HepG2 (cell line): ENCODE measurements at regions not wholly inside any gene's neighbourhood (a gene's known extent, or its start where the extent isn't known, plus 50 kb on each side); places are given as distances from the start of the nearest gene placed in this dataset.
A peak's percentile ranks its signal among the peaks of the same experiment; 100 is the strongest.

Source experiments
- ATAC-seq: fragments of 200-7000 bp; cut with Tn5 transposase; 3 replicates; pipeline ENCODE4 v1.9.1; 2020; ENCODE audit warnings: mild to moderate bottlenecking, moderate library complexity
- BruUV-seq: library from RNA; stranded (reverse); fragments of 400-500 nt; replicated peaks from 2 replicates; lab custom pipeline; 2021; lab: Mats Ljungman, UMichigan
- CTCF ChIA-PET: fragments of 300-600 bp; formaldehyde crosslinking; extraction: SDS; loops from one replicate; lab custom pipeline; 2021; ENCODE audit warnings: low total read pairs, inconsistent platforms, low intra/inter-chr PET ratio; lab: Yijun Ruan, JAX
- POLR2A ChIA-PET: fragments of 350-600 bp; sonication (Branson Sonifier 250); formaldehyde crosslinking; loops from one replicate; lab custom pipeline; 2020; ENCODE audit warnings: antibody characterized with exemption, inconsistent platforms; lab: Yijun Ruan, JAX
- DNase-seq: peaks from one replicate; pipeline ENCODE4 v3.0.0-alpha.2; 2015; ENCODE audit warnings: low spot score
- FAIRE-seq: peaks from 3 replicates; lab custom pipeline; 2011; peaks lifted over from hg19 to GRCh38; lab: Jason Lieb, UNC
- H2AFZ ChIP-seq: one replicate; pipeline ENCODE4 v1.6.1; 2011; ENCODE audit warnings: low read length, inconsistent platforms
- H3K27ac ChIP-seq: fragments of 300-600 bp; 3 replicates; pipeline ENCODE4 v1.8.0; 2011; ENCODE audit warnings: mixed run types, mild to moderate bottlenecking, mixed read lengths, low read length, inconsistent platforms; ENCODE audit not compliant: insufficient read depth; ENCODE audit errors: extremely low read length
- H3K27me3 ChIP-seq, 2 experiments: fragments of 200-600 bp in 1 of 2; 2 replicates in 1 of 2; 3 replicates in 1 of 2; pipeline versions ENCODE4 v1.6.0 to v1.8.0; 2011; ENCODE audit warnings: low read length in 2 of 2, mild to moderate bottlenecking in 2 of 2, moderate library complexity in 2 of 2, inconsistent platforms in 1 of 2; ENCODE audit not compliant: insufficient read depth in 2 of 2, control insufficient read depth in 1 of 2
- H3K36me3 ChIP-seq, 2 experiments: fragments of 200-600 bp in 1 of 2; replicated peaks in 1 of 2; 2 replicates in 1 of 2; 3 replicates in 1 of 2; pipeline versions ENCODE4 v1.5.1 to v1.8.0; 2011; ENCODE audit warnings: low read length in 2 of 2, inconsistent platforms in 1 of 2; ENCODE audit not compliant: insufficient read depth in 2 of 2, control insufficient read depth in 1 of 2
- H3K4me1 ChIP-seq: 2 replicates; pipeline ENCODE4 v1.5.1; 2012; ENCODE audit warnings: low read length, inconsistent platforms; ENCODE audit not compliant: insufficient read depth
- H3K4me2 ChIP-seq: 2 replicates; pipeline ENCODE4 v1.6.0; 2011; ENCODE audit warnings: low read depth, low read length, inconsistent platforms
- H3K4me3 ChIP-seq, 3 experiments: fragments of 200-600 bp in 1 of 3; sonication (generic), shearing (Covaris generic) in 1 of 3; replicated peaks in 1 of 3; 2 replicates each; pipeline ENCODE4 v1.5.1; 2011 to 2016; ENCODE audit warnings: low read length in 3 of 3, inconsistent platforms in 2 of 3, low read depth in 2 of 3, mild to moderate bottlenecking in 2 of 3, control low read depth in 1 of 3, mixed read lengths in 1 of 3; ENCODE audit not compliant: insufficient read depth in 1 of 3
- H3K79me2 ChIP-seq: one replicate; pipeline ENCODE4 v1.6.1; 2011; ENCODE audit warnings: low read length, inconsistent platforms; ENCODE audit not compliant: insufficient read depth
- H3K9ac ChIP-seq: 2 replicates; pipeline ENCODE4 v1.6.0; 2011; ENCODE audit warnings: mild to moderate bottlenecking, low read depth, low read length, inconsistent platforms; ENCODE audit not compliant: insufficient read depth
- H3K9me3 ChIP-seq: 2 replicates; pipeline ENCODE4 v1.5.1; 2012; ENCODE audit warnings: mild to moderate bottlenecking, low read length
- H4K20me1 ChIP-seq: 2 replicates; pipeline ENCODE4 v1.6.0; 2011; ENCODE audit warnings: inconsistent platforms, mild to moderate bottlenecking, low read length, moderate library complexity; ENCODE audit not compliant: insufficient read depth
- NAIF1 ChIP-seq: sonication (generic); formaldehyde crosslinking; IDR thresholded peaks from 2 replicates; pipeline ENCODE4 v1.5.0; 2020; ENCODE audit warnings: mild to moderate bottlenecking, missing genetic modification reagents, borderline replicate concordance
- NBN ChIP-seq: fragments of 450-650 bp; conservative IDR thresholded peaks from 2 replicates; pipeline ENCODE4 v1.6.1; 2017
- NONO ChIP-seq, 2 experiments: fragments of 450-650 bp in 1 of 2; sonication (generic) in 1 of 2; formaldehyde crosslinking in 1 of 2; IDR thresholded peaks in 1 of 2; conservative IDR thresholded peaks in 1 of 2; 2 replicates each; pipeline versions ENCODE4 v1.6.1 to v1.8.0; 2017 to 2022; ENCODE audit warnings: mild to moderate bottlenecking in 1 of 2, missing genetic modification reagents in 1 of 2, moderate library complexity in 1 of 2
- SRSF4 ChIP-seq: fragments of 200-400 bp; formaldehyde crosslinking; IDR thresholded peaks from one replicate; pipeline ENCODE4 v1.6.1; 2018; ENCODE audit warnings: mild to moderate bottlenecking, low read depth, low read length, moderate library complexity; ENCODE audit not compliant: poor library complexity, severe bottlenecking
- TBL1XR1 ChIP-seq: fragments of 150-350 bp; IDR thresholded peaks from 2 replicates; pipeline ENCODE4 v1.6.1; 2014; ENCODE audit warnings: borderline replicate concordance, low read length; ENCODE audit not compliant: partially characterized antibody
- ZFP1 ChIP-seq: IDR thresholded peaks from 2 replicates; pipeline ENCODE4 v1.6.1; 2016
- ZNF703 ChIP-seq: sonication (generic); formaldehyde crosslinking; IDR thresholded peaks from 2 replicates; pipeline ENCODE4 v1.5.1; 2020; ENCODE audit warnings: missing genetic modification reagents, mild to moderate bottlenecking, moderate library complexity, borderline replicate concordance
- ZNF737 ChIP-seq: sonication (generic); formaldehyde crosslinking; IDR thresholded peaks from 2 replicates; pipeline ENCODE4 v1.5.0; 2020; ENCODE audit warnings: missing genetic modification reagents, mild to moderate bottlenecking, borderline replicate concordance
- ZNF841 ChIP-seq: sonication (generic); formaldehyde crosslinking; IDR thresholded peaks from 2 replicates; pipeline ENCODE4 v1.8.1; 2023; ENCODE audit warnings: missing genetic modification reagents, borderline replicate concordance
- WGBS: methylation state at CpG from one replicate; pipeline ENCODE4 v1.1.6; 2017; ENCODE audit warnings: low lambda C conversion rate; 5-methylcytosine and 5-hydroxymethylcytosine counted together
- in situ Hi-C: cut with HindIII; loops from 2 replicates; pipeline ENCODE4 v1.10.0; 2017; ENCODE audit warnings: low pct_unique_long_range_greater_than_20kb; ENCODE audit not compliant: extremely low pct_ligation_motif_present
- intact Hi-C: fragments of 100-400 bp; cut with micrococcal nuclease; formaldehyde crosslinking; loops from one replicate; pipeline ENCODE4 v1.10.0; 2022; ENCODE audit not compliant: unreplicated experiment
- TF ChIP-seq, protein P1 (sequence below): IDR thresholded peaks from 2 replicates; pipeline ENCODE4 v1.6.1; 2018; ENCODE audit warnings: missing genetic modification reagents
- TF ChIP-seq, protein P2 (sequence below): sonication (generic); formaldehyde crosslinking; IDR thresholded peaks from 2 replicates; pipeline ENCODE4 v1.5.1; 2020; ENCODE audit warnings: missing genetic modification reagents, mild to moderate bottlenecking, borderline replicate concordance

DNA sequence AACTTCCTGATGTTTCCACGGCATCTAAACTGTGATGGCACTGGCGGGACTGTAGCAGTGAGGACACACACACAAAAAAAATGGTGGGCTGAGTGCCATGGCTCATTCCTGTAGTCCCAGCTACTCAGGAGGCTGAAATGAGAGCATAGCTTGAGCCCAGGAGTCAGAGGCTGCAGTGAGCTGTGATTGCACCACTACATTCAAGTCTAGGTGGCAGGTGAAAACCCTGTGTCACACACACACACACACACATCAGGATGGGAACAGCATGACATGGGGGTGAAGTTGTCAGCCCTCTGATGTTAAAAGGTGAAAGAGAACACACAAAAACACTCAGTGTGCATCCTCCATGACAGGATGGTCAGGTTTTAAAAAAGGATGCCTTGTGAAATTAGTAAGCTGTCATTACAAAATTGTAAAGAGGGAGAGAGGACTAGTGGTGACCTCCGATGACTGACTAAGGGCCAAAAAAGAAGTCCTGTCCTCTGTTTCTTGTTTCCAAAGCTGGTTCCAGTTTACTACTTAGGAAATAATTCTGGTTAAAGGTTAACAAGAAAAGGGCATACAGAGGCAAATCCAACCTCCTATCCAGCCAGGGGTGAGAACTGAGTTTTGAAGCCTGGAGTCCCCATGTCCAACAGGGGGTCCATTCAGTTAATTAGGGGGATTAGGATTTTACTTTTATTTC, 1600.4 kb downstream of the NLGN4Y start:
- no peak overlapping the region for H3K4me2 ChIP-seq
- H3K27ac ChIP-seq, result no peak overlapping the region
- H3K79me2 ChIP-seq, result no peaks in the 10 kb centered on the region
- TF ChIP-seq NONO (IDR thresholded peaks at IDR 0.05) (no peak), NONO (CRISPR knock-in tag; conservative IDR thresholded peaks at IDR 0.05) (no peak), NAIF1 (CRISPR knock-in tag) (no peak), ZFP1 (CRISPR knock-in tag) (no peak), TBL1XR1 (no peak), ZNF737 (no peak), ZNF841 (CRISPR knock-in tag) (no peak), NBN (no peak), SRSF4 (no peak), ZNF703 (no peak)
- TF ChIP-seq, protein P1, sequence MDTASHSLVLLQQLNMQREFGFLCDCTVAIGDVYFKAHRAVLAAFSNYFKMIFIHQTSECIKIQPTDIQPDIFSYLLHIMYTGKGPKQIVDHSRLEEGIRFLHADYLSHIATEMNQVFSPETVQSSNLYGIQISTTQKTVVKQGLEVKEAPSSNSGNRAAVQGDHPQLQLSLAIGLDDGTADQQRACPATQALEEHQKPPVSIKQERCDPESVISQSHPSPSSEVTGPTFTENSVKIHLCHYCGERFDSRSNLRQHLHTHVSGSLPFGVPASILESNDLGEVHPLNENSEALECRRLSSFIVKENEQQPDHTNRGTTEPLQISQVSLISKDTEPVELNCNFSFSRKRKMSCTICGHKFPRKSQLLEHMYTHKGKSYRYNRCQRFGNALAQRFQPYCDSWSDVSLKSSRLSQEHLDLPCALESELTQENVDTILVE (CRISPR knock-in tag), result no peak
- TF ChIP-seq, protein P2, sequence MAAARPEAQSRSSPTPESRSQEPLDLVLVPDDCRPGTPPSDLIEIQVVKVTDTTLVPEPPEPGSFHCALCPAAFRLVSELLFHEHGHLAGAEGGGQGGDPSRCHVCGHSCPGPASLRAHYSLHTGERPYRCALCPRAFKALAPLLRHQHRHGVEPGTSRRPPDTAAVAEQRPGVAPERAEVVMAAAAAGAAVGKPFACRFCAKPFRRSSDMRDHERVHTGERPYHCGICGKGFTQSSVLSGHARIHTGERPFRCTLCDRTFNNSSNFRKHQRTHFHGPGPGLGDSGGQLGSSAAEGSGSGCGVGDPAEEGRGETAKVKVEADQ, result no peak
- in situ Hi-C loops (no loop called here), intact Hi-C loops (no loop called here)
- H3K27me3 ChIP-seq, result no peaks in the 10 kb centered on the region
- no peaks in the 10 kb centered on the region for H3K9me3 ChIP-seq
- FAIRE-seq (peak; percentile 48), DNase-seq (no peak), ATAC-seq (no peak)
- H3K9ac ChIP-seq, result no peak overlapping the region
- peaks cover 40% of the 10 kb centered on the region for H3K4me1 ChIP-seq
- no TSS peak for BruUV-seq
- H4K20me1 ChIP-seq, result no peaks in the 10 kb centered on the region
- H2AFZ ChIP-seq, result no peak overlapping the region
- H3K4me3 ChIP-seq, result no peak overlapping the region
- CTCF ChIA-PET, result no interaction called here
- no peaks in the 10 kb centered on the region for H3K36me3 ChIP-seq
- POLR2A ChIA-PET, result no interaction called here
- WGBS, result 50% methylated on average over 2 of the region's 3 CpGs
